ENCODE measurements at regions not wholly inside any gene's neighbourhood (a gene's known extent, or its start where the extent isn't known, plus 50 kb on each side); places are given as distances from the start of the nearest gene placed in this dataset.
A peak's percentile ranks its signal among the peaks of the same experiment; 100 is the strongest.

- Histone ChIP-seq H3K27ac (ENCODE audit: low read depth, low read length) (no peak overlapping the region), H3K4me2 (ENCODE audit: insufficient read depth, low read length) (no peak overlapping the region), H2AFZ (ENCODE audit: low read length) (no peak overlapping the region), H3K79me2 (ENCODE audit: insufficient read depth, low read length) (no peaks in the 10 kb centered on the region), H3K4me3 (ENCODE audit: insufficient read depth, low read length) (no peak overlapping the region), H4K20me1 (ENCODE audit: insufficient read depth, low read length) (no peaks in the 10 kb centered on the region), H3K4me1 (ENCODE audit: insufficient read depth, low read length) (no peaks in the 10 kb centered on the region), H3K9me3 (ENCODE audit: low read depth, low read length) (no peaks in the 10 kb centered on the region), H3K36me3 (ENCODE audit: insufficient read depth, low read length) (no peaks in the 10 kb centered on the region), H3K27me3 (ENCODE audit: insufficient read depth, low read length) (no peaks in the 10 kb centered on the region)
- no peak for DNase-seq (ENCODE audit: insufficient read length, low spot score, missing footprints)
- no peak for TF ChIP-seq CTCF (IDR thresholded peaks at IDR 0.05; ENCODE audit: extremely low read depth, low read depth, low read length)
These were observed 1722.6 kb upstream of the PRR20A start for GRCh38 chr13:55418095-55418494.

GRCh38 chr13:55432814-55433213, 1707.9 kb upstream of the PRR20A start:
- H3K4me3 ChIP-seq (ENCODE audit: insufficient read depth, low read length): no peak overlapping the region
- no peak overlapping the region for H3K27ac ChIP-seq (ENCODE audit: low read depth, low read length)
- no peak for DNase-seq (ENCODE audit: insufficient read length, low spot score, missing footprints)
- H3K27me3 ChIP-seq (ENCODE audit: insufficient read depth, low read length): no peaks in the 10 kb centered on the region
- no peak overlapping the region for H2AFZ ChIP-seq (ENCODE audit: low read length)
- H3K36me3 ChIP-seq (ENCODE audit: insufficient read depth, low read length): no peaks in the 10 kb centered on the region
- no peak for TF ChIP-seq CTCF (IDR thresholded peaks at IDR 0.05; ENCODE audit: extremely low read depth, low read depth, low read length)
- no peaks in the 10 kb centered on the region for H3K79me2 ChIP-seq (ENCODE audit: insufficient read depth, low read length)
- no peak overlapping the region for H3K4me2 ChIP-seq (ENCODE audit: insufficient read depth, low read length)
- no peaks in the 10 kb centered on the region for H3K4me1 ChIP-seq (ENCODE audit: insufficient read depth, low read length)
- H4K20me1 ChIP-seq (ENCODE audit: insufficient read depth, low read length): no peaks in the 10 kb centered on the region
- H3K9me3 ChIP-seq (ENCODE audit: low read depth, low read length): no peaks in the 10 kb centered on the region

- H3K4me3 ChIP-seq (ENCODE audit: insufficient read depth, low read length): no peak overlapping the region
- no peaks in the 10 kb centered on the region for H3K27me3 ChIP-seq (ENCODE audit: insufficient read depth, low read length)
- H3K79me2 ChIP-seq (ENCODE audit: insufficient read depth, low read length): no peaks in the 10 kb centered on the region
- TF ChIP-seq CTCF (IDR thresholded peaks at IDR 0.05; ENCODE audit: extremely low read depth, low read depth, low read length): no peak
- no peak for DNase-seq (ENCODE audit: insufficient read length, low spot score, missing footprints)
- no peaks in the 10 kb centered on the region for H3K4me1 ChIP-seq (ENCODE audit: insufficient read depth, low read length)
- no peak overlapping the region for H3K4me2 ChIP-seq (ENCODE audit: insufficient read depth, low read length)
- no peak overlapping the region for H3K27ac ChIP-seq (ENCODE audit: low read depth, low read length)
- no peaks in the 10 kb centered on the region for H4K20me1 ChIP-seq (ENCODE audit: insufficient read depth, low read length)
- H3K36me3 ChIP-seq (ENCODE audit: insufficient read depth, low read length): no peaks in the 10 kb centered on the region
- H2AFZ ChIP-seq (ENCODE audit: low read length): no peak overlapping the region
- H3K9me3 ChIP-seq (ENCODE audit: low read depth, low read length): no peaks in the 10 kb centered on the region
These were observed 1703.6 kb upstream of the PRR20A start for GRCh38 chr13:55437162-55437561.

GRCh38 chr13:55439450-55439849, 1701.3 kb upstream of the PRR20A start:
- H3K36me3 ChIP-seq (ENCODE audit: insufficient read depth, low read length): no peaks in the 10 kb centered on the region
- no peak for TF ChIP-seq CTCF (IDR thresholded peaks at IDR 0.05; ENCODE audit: extremely low read depth, low read depth, low read length)

More at GRCh38 chr13:55439450-55439849, 1701.3 kb upstream of the PRR20A start:
- Histone ChIP-seq H2AFZ (ENCODE audit: low read length) (no peak overlapping the region), H3K79me2 (ENCODE audit: insufficient read depth, low read length) (no peaks in the 10 kb centered on the region), H4K20me1 (ENCODE audit: insufficient read depth, low read length) (no peaks in the 10 kb centered on the region), H3K4me2 (ENCODE audit: insufficient read depth, low read length) (no peak overlapping the region), H3K9me3 (ENCODE audit: low read depth, low read length) (no peaks in the 10 kb centered on the region), H3K27ac (ENCODE audit: low read depth, low read length) (no peak overlapping the region), H3K4me1 (ENCODE audit: insufficient read depth, low read length) (no peaks in the 10 kb centered on the region), H3K27me3 (ENCODE audit: insufficient read depth, low read length) (no peaks in the 10 kb centered on the region), H3K4me3 (ENCODE audit: insufficient read depth, low read length) (no peak overlapping the region)
- DNase-seq (ENCODE audit: insufficient read length, low spot score, missing footprints): peak; percentile 18

Measured in osteoblast (primary cell).